GM12892 (cell line): ENCODE measurements at regions not wholly inside any gene's neighbourhood (a gene's known extent, or its start where the extent isn't known, plus 50 kb on each side); places are given as distances from the start of the nearest gene placed in this dataset.

Experiments used
- POLR2AphosphoS5 ChIP-seq: IDR thresholded peaks from 2 replicates; pipeline ENCODE4 v1.6.1; 2011; ENCODE audit warnings: low read depth, low read length, control low read depth
- TAF1 ChIP-seq: IDR thresholded peaks from 2 replicates; pipeline ENCODE4 v1.6.1; 2011; ENCODE audit warnings: low read depth, mild to moderate bottlenecking, control low read depth, low read length, borderline replicate concordance

GRCh38 chr2:43085929-43086328, 140.5 kb downstream of the ZFP36L2 start:
- TF ChIP-seq TAF1 (no peak), POLR2AphosphoS5 (no peak)
